ENCODE measurements at regions not wholly inside any gene's neighbourhood (a gene's known extent, or its start where the extent isn't known, plus 50 kb on each side); places are given as distances from the start of the nearest gene placed in this dataset.

- Histone ChIP-seq H3K4me3 (no peak overlapping the region), H3K9ac (no peak overlapping the region), H3K36me3 (no peaks in the 10 kb centered on the region), H3K27me3 (no peaks in the 10 kb centered on the region), H3K79me2 (ENCODE audit: low read depth) (no peaks in the 10 kb centered on the region), H3K27ac (no peak overlapping the region), H3K4me2 (no peak overlapping the region), H4K20me1 (ENCODE audit: low read depth) (no peaks in the 10 kb centered on the region), H3K9me3 (ENCODE audit: low read depth) (no peaks in the 10 kb centered on the region), H3F3A (ENCODE audit: low read depth) (no peaks in the 10 kb centered on the region), H2AFZ (replicated peaks) (no peak overlapping the region), H3K4me1 (peaks cover 2% of the 10 kb centered on the region)
- Mint-ChIP-seq H3K4me1 (peaks cover 6% of the 10 kb centered on the region), H3K27ac (no peak overlapping the region), H3K36me3 (no peaks in the 10 kb centered on the region), H3K4me3 (no peak overlapping the region), H3K9me3 (no peaks in the 10 kb centered on the region), H3K27me3 (ENCODE audit: insufficient read depth, low read depth) (no peaks in the 10 kb centered on the region)
- no peak for DNase-seq (ENCODE audit: low spot score)
- TF ChIP-seq CTCF (IDR thresholded peaks at IDR 0.05) (no peak), EZH2 (IDR thresholded peaks at IDR 0.05) (no peak), EZH2phosphoT487 (IDR thresholded peaks at IDR 0.05) (no peak)
These were observed 151.6 kb downstream of the KCNA5 start for GRCh38 chr12:5195244-5195643.

- no peaks in the 10 kb centered on the region for H3K9me3 ChIP-seq (ENCODE audit: low read depth)
- DNase-seq (ENCODE audit: low spot score) = no peak
- H3K27me3 Mint-ChIP-seq (ENCODE audit: insufficient read depth, low read depth) = no peaks in the 10 kb centered on the region
These were observed 152.0 kb downstream of the KCNA5 start for GRCh38 chr12:5195691-5196090.

GRCh38 chr12:5197131-5197530, 153.5 kb downstream of the KCNA5 start:
- H3F3A ChIP-seq (ENCODE audit: low read depth) = peaks cover 3% of the 10 kb centered on the region
- H3K4me3 Mint-ChIP-seq = no peak overlapping the region
- H3K27ac ChIP-seq = no peak overlapping the region
- no peak overlapping the region for H3K4me3 ChIP-seq
- no peaks in the 10 kb centered on the region for H3K27me3 ChIP-seq
- no peaks in the 10 kb centered on the region for H3K9me3 ChIP-seq (ENCODE audit: low read depth)
- no peaks in the 10 kb centered on the region for H3K36me3 ChIP-seq
- H3K9ac ChIP-seq = no peak overlapping the region
- H3K79me2 ChIP-seq (ENCODE audit: low read depth) = no peaks in the 10 kb centered on the region
- TF ChIP-seq EZH2phosphoT487 (IDR thresholded peaks at IDR 0.05) = no peak
- TF ChIP-seq EZH2 (IDR thresholded peaks at IDR 0.05) = no peak
- TF ChIP-seq CTCF (IDR thresholded peaks at IDR 0.05) = no peak
- H3K9me3 Mint-ChIP-seq = no peaks in the 10 kb centered on the region
- DNase-seq (ENCODE audit: low spot score) = no peak
- H3K4me2 ChIP-seq = no peak overlapping the region
- H3K27ac Mint-ChIP-seq = no peak overlapping the region
- peaks cover 18% of the 10 kb centered on the region for H3K4me1 ChIP-seq
- H4K20me1 ChIP-seq (ENCODE audit: low read depth) = no peaks in the 10 kb centered on the region
- H3K36me3 Mint-ChIP-seq = no peaks in the 10 kb centered on the region
- no peak overlapping the region for H2AFZ ChIP-seq (replicated peaks)
- no peaks in the 10 kb centered on the region for H3K27me3 Mint-ChIP-seq (ENCODE audit: insufficient read depth, low read depth)
- peaks cover 17% of the 10 kb centered on the region for H3K4me1 Mint-ChIP-seq

More at GRCh38 chr12:5195691-5196090, 152.0 kb downstream of the KCNA5 start:
- Mint-ChIP-seq H3K4me3 (no peak overlapping the region), H3K9me3 (no peaks in the 10 kb centered on the region), H3K4me1 (peaks cover 8% of the 10 kb centered on the region), H3K36me3 (no peaks in the 10 kb centered on the region), H3K27ac (no peak overlapping the region)
- Histone ChIP-seq H3K4me3 (no peak overlapping the region), H3K27me3 (no peaks in the 10 kb centered on the region), H4K20me1 (ENCODE audit: low read depth) (no peaks in the 10 kb centered on the region), H3K36me3 (no peaks in the 10 kb centered on the region), H3K4me2 (no peak overlapping the region), H2AFZ (replicated peaks) (no peak overlapping the region), H3K9ac (no peak overlapping the region), H3F3A (ENCODE audit: low read depth) (no peaks in the 10 kb centered on the region), H3K4me1 (peaks cover 3% of the 10 kb centered on the region), H3K27ac (no peak overlapping the region), H3K79me2 (ENCODE audit: low read depth) (no peaks in the 10 kb centered on the region)
- TF ChIP-seq EZH2 (IDR thresholded peaks at IDR 0.05) (no peak), CTCF (IDR thresholded peaks at IDR 0.05) (no peak), EZH2phosphoT487 (IDR thresholded peaks at IDR 0.05) (no peak)
